IMR-90 (cell line): ENCODE measurements at regions not wholly inside any gene's neighbourhood (a gene's known extent, or its start where the extent isn't known, plus 50 kb on each side); places are given as distances from the start of the nearest gene placed in this dataset.

Experiments
- ATAC-seq: fragments of 200-7000 bp; cut with Tn5 transposase; 2 replicates; pipeline ENCODE4 v1.9.1; 2020; ENCODE audit warnings: low read depth, mild to moderate bottlenecking, moderate library complexity
- BruUV-seq: library from RNA; stranded (reverse); fragments of 400-500 nt; replicated peaks from 2 replicates; lab custom pipeline; 2021; lab: Mats Ljungman, UMichigan
- CTCF ChIA-PET: fragments of 300-600 bp; formaldehyde crosslinking; extraction: SDS; loops from one replicate; lab custom pipeline; 2021; ENCODE audit warnings: antibody characterized with exemption; lab: Yijun Ruan, JAX
- POLR2A ChIA-PET: fragments of 300-600 bp; sonication (Branson Sonifier 250); formaldehyde crosslinking; loops from one replicate; lab custom pipeline; 2022; ENCODE audit warnings: antibody characterized with exemption; ENCODE audit not compliant: unreplicated experiment; lab: Charles Lee
- DNase-seq: peaks from one replicate; pipeline ENCODE4 v3.0.0; 2013
- H2AFZ ChIP-seq: replicated peaks from 2 replicates; pipeline ENCODE3; 2013; ENCODE audit warnings: low read length, mild to moderate bottlenecking; ENCODE audit not compliant: poor library complexity
- H2AK5ac ChIP-seq: 2 replicates; pipeline ENCODE4 v1.6.1; 2013; ENCODE audit warnings: low read depth, low read length, inconsistent platforms
- H2AK9ac ChIP-seq: replicated peaks from 2 replicates; pipeline ENCODE3; 2013; ENCODE audit warnings: mild to moderate bottlenecking, low read depth, low read length, moderate library complexity; ENCODE audit not compliant: poor library complexity
- H2BK120ac ChIP-seq: 2 replicates; pipeline ENCODE4 v1.6.1; 2013; ENCODE audit warnings: low read depth, low read length, inconsistent platforms
- H2BK15ac ChIP-seq: 3 replicates; pipeline ENCODE4 v1.6.1; 2013; ENCODE audit warnings: low read depth, low read length, inconsistent platforms
- H2BK20ac ChIP-seq: 2 replicates; pipeline ENCODE4 v1.6.1; 2013; ENCODE audit warnings: low read depth, mild to moderate bottlenecking, inconsistent platforms, low read length, moderate library complexity
- H2BK5ac ChIP-seq: 2 replicates; pipeline ENCODE4 v1.6.1; 2013; ENCODE audit warnings: mild to moderate bottlenecking, low read depth, low read length, inconsistent platforms; ENCODE audit not compliant: poor library complexity, severe bottlenecking
- H3K14ac ChIP-seq: replicated peaks from 2 replicates; pipeline ENCODE4 v1.6.1; 2013; ENCODE audit warnings: low read depth, low read length, inconsistent platforms
- H3K18ac ChIP-seq: 2 replicates; pipeline ENCODE4 v1.6.1; 2013; ENCODE audit warnings: low read depth, low read length, control low read depth
- H3K23ac ChIP-seq: 2 replicates; pipeline ENCODE4 v1.6.1; 2013; ENCODE audit warnings: low read depth, low read length, inconsistent platforms
- H3K27ac ChIP-seq: 2 replicates; pipeline ENCODE4 v1.5.1; 2013; ENCODE audit warnings: mild to moderate bottlenecking, control low read depth, low read length; ENCODE audit not compliant: insufficient read depth
- H3K27me3 ChIP-seq: 2 replicates; pipeline ENCODE4 v1.6.1; 2013; ENCODE audit warnings: low read length; ENCODE audit not compliant: control insufficient read depth, insufficient read depth
- H3K36me3 ChIP-seq: 2 replicates; pipeline ENCODE4 v1.6.1; 2013; ENCODE audit warnings: low read length, mixed read lengths; ENCODE audit not compliant: control insufficient read depth, insufficient read depth
- H3K4ac ChIP-seq: 2 replicates; pipeline ENCODE4 v1.6.1; 2013; ENCODE audit warnings: low read depth, low read length, inconsistent platforms
- H3K4me1 ChIP-seq: 2 replicates; pipeline ENCODE4 v1.6.1; 2013; ENCODE audit warnings: low read length, mixed read lengths; ENCODE audit not compliant: control insufficient read depth, insufficient read depth
- H3K4me2 ChIP-seq: 2 replicates; pipeline ENCODE4 v1.6.1; 2013; ENCODE audit warnings: low read depth, mild to moderate bottlenecking, control low read depth, low read length, moderate library complexity
- H3K4me3 ChIP-seq: 2 replicates; pipeline ENCODE4 v1.5.1; 2013; ENCODE audit warnings: low read depth, mild to moderate bottlenecking, control low read depth, low read length, moderate library complexity; ENCODE audit not compliant: insufficient read depth
- H3K56ac ChIP-seq: 2 replicates; pipeline ENCODE4 v1.6.1; 2013; ENCODE audit warnings: low read length, inconsistent platforms; ENCODE audit not compliant: insufficient read depth; ENCODE audit errors: extremely low read depth
- H3K79me1 ChIP-seq, 2 experiments: 2 replicates each; pipeline ENCODE4 v1.6.1; 2013; ENCODE audit warnings: low read length in 2 of 2, inconsistent platforms in 1 of 2, low read depth in 1 of 2
- H3K9ac ChIP-seq: 2 replicates; pipeline ENCODE4 v1.6.1; 2013; ENCODE audit warnings: low read depth, low read length, control low read depth
- H3K9me1 ChIP-seq: 2 replicates; pipeline ENCODE4 v1.6.1; 2013; ENCODE audit warnings: low read length, inconsistent platforms; ENCODE audit not compliant: insufficient read depth
- H3K9me3 ChIP-seq: 2 replicates; pipeline ENCODE4 v1.6.1; 2013; ENCODE audit warnings: low read length; ENCODE audit not compliant: control insufficient read depth, insufficient read depth
- H4K20me1 ChIP-seq: 2 replicates; pipeline ENCODE4 v1.6.1; 2013; ENCODE audit warnings: low read length, inconsistent platforms; ENCODE audit not compliant: insufficient read depth
- H4K5ac ChIP-seq: 2 replicates; pipeline ENCODE4 v1.6.1; 2013; ENCODE audit warnings: mild to moderate bottlenecking, low read depth, low read length, control low read depth
- H4K8ac ChIP-seq, 2 experiments: 2 replicates each; pipeline ENCODE4 v1.6.1; 2013; ENCODE audit warnings: low read depth in 2 of 2, low read length in 2 of 2, control low read depth in 1 of 2, inconsistent platforms in 1 of 2
- H4K91ac ChIP-seq: 2 replicates; pipeline ENCODE4 v1.6.1; 2013; ENCODE audit warnings: low read depth, low read length, inconsistent platforms; ENCODE audit not compliant: insufficient read depth
- CEBPB ChIP-seq: IDR thresholded peaks from 2 replicates; pipeline ENCODE4 v1.6.1; 2012; ENCODE audit warnings: low read depth, low read length, improper control_type of control experiment
- CHD1 ChIP-seq: IDR thresholded peaks from 2 replicates; pipeline ENCODE4 v1.6.1; 2012; ENCODE audit warnings: low read depth, low read length, improper control_type of control experiment
- CTCF ChIP-seq: conservative IDR thresholded peaks from 2 replicates; pipeline ENCODE4 v1.5.1; 2012; ENCODE audit warnings: mild to moderate bottlenecking, low read depth, low read length, improper control_type of control experiment
- ELK1 ChIP-seq: fragments of 150-350 bp; IDR thresholded peaks from 2 replicates; pipeline ENCODE4 v1.6.1; 2016; ENCODE audit warnings: low read depth, mild to moderate bottlenecking, low read length, moderate library complexity, borderline replicate concordance
- FOS ChIP-seq: fragments of 150-350 bp; IDR thresholded peaks from 2 replicates; pipeline ENCODE4 v1.6.1; 2016; ENCODE audit warnings: low read depth, low read length
- MAFK ChIP-seq: IDR thresholded peaks from 2 replicates; pipeline ENCODE4 v1.6.1; 2012; ENCODE audit warnings: low read depth, low read length, improper control_type of control experiment
- MAZ ChIP-seq: IDR thresholded peaks from 2 replicates; pipeline ENCODE4 v1.6.1; 2012; ENCODE audit warnings: low read depth, mild to moderate bottlenecking, low read length, improper control_type of control experiment, moderate library complexity, borderline replicate concordance
- NFE2L2 ChIP-seq: fragments of 150-350 bp; IDR thresholded peaks from 2 replicates; pipeline ENCODE4 v1.6.1; 2016; ENCODE audit warnings: low read depth, mild to moderate bottlenecking, low read length
- POLR2A ChIP-seq: IDR thresholded peaks from 2 replicates; pipeline ENCODE4 v1.6.1; 2012; ENCODE audit warnings: mild to moderate bottlenecking, low read depth, low read length
- RAD21 ChIP-seq: IDR thresholded peaks from 2 replicates; pipeline ENCODE4 v1.6.1; 2012; ENCODE audit warnings: low read length, improper control_type of control experiment
- RFX5 ChIP-seq: IDR thresholded peaks from 2 replicates; pipeline ENCODE4 v1.8.0; 2012; ENCODE audit warnings: low read depth, mild to moderate bottlenecking, low read length, moderate library complexity
- SMC3 ChIP-seq: fragments of 150-350 bp; IDR thresholded peaks from 2 replicates; pipeline ENCODE4 v1.6.1; 2016; ENCODE audit warnings: low read depth, mild to moderate bottlenecking, antibody characterized with exemption, low read length, moderate library complexity
- USF2 ChIP-seq: fragments of 150-350 bp; IDR thresholded peaks from 2 replicates; pipeline ENCODE4 v1.6.1; 2017; ENCODE audit warnings: mild to moderate bottlenecking, antibody characterized with exemption, low read length, low read depth
- WGBS, 2 experiments: methylation state at CpG; one replicate each; pipeline versions ENCODE4 v1.1.5 to v1.1.7; 2013; ENCODE audit warnings: missing lambda C conversion rate in 2 of 2; ENCODE audit not compliant: insufficient read length in 1 of 2; ENCODE audit errors: extremely low coverage in 2 of 2; 5-methylcytosine and 5-hydroxymethylcytosine counted together
- dilution Hi-C: fragments of 300-500 bp; cut with HindIII; formaldehyde crosslinking; loops from one replicate; pipeline ENCODE4 v1.14.3; 2018; ENCODE audit warnings: low sequenced_read_pairs; ENCODE audit not compliant: unreplicated experiment
- in situ Hi-C: fragments of 300-500 bp; cut with MboI; formaldehyde crosslinking; loops from 3 replicates; pipeline ENCODE4 v1.14.3; 2019; ENCODE audit warnings: low sequenced_read_pairs, inconsistent platforms, mixed read lengths
- intact Hi-C: fragments of 100-400 bp; cut with micrococcal nuclease; formaldehyde crosslinking; loops from 2 replicates; pipeline ENCODE4 v1.10.0; 2022

GRCh38 chr9:82783045-82783444 is 279.9 kb downstream of the RASEF start:
- H3K14ac ChIP-seq: no peak overlapping the region
- H3K9me1 ChIP-seq: no peaks in the 10 kb centered on the region
- H4K91ac ChIP-seq: no peak overlapping the region
- no peaks in the 10 kb centered on the region; the same call in 1 of the 2 replicates for H3K27me3 ChIP-seq
- no peak overlapping the region for H3K27ac ChIP-seq
- no peak overlapping the region for H3K23ac ChIP-seq
- in situ Hi-C loops (no loop called here), dilution Hi-C loops (no loop called here), intact Hi-C loops (no loop called here)
- H4K5ac ChIP-seq: no peak overlapping the region
- H2BK15ac ChIP-seq: no peak overlapping the region
- no peak overlapping the region for H3K4ac ChIP-seq
- H4K8ac ChIP-seq: no peak overlapping the region
- H3K56ac ChIP-seq: no peak overlapping the region
- no peak for ATAC-seq
- no peak overlapping the region for H2BK120ac ChIP-seq
- no peak overlapping the region for H3K18ac ChIP-seq
- no peak overlapping the region for H2BK5ac ChIP-seq
- H2AK9ac ChIP-seq: no peak overlapping the region
- no peak overlapping the region for H3K4me2 ChIP-seq
- H3K36me3 ChIP-seq: no peaks in the 10 kb centered on the region
- H3K9ac ChIP-seq: no peak overlapping the region
- no CpG with 5 or more reads among the region's 1 CpG for WGBS, 2 experiments
- no peaks in the 10 kb centered on the region for H3K4me1 ChIP-seq
- no peak for DNase-seq
- CTCF ChIA-PET: no interaction called here
- H2BK20ac ChIP-seq: no peak overlapping the region
- H3K79me1 ChIP-seq: no peaks in the 10 kb centered on the region
- TF ChIP-seq SMC3 (no peak), CHD1 (no peak), RAD21 (no peak), RFX5 (no peak), CTCF (no peak), NFE2L2 (no peak), CEBPB (no peak), FOS (no peak), ELK1 (no peak), MAFK (no peak), MAZ (no peak), POLR2A (no peak), USF2 (no peak)
- H4K20me1 ChIP-seq: no peaks in the 10 kb centered on the region
- H2AK5ac ChIP-seq: no peak overlapping the region
- H2AFZ ChIP-seq: no peak overlapping the region
- H3K9me3 ChIP-seq: no peaks in the 10 kb centered on the region
- no TSS peak for BruUV-seq
- POLR2A ChIA-PET: no interaction called here
- H3K4me3 ChIP-seq: no peak overlapping the region
